Endothelial cell of umbilical vein (primary cell): ENCODE measurements at regions not wholly inside any gene's neighbourhood (a gene's known extent, or its start where the extent isn't known, plus 50 kb on each side); places are given as distances from the start of the nearest gene placed in this dataset.

Source experiments
- BruUV-seq: library from RNA; stranded (reverse); fragments of 400-500 nt; replicated peaks from 2 replicates; lab custom pipeline; 2021; lab: Mats Ljungman, UMichigan
- CTCF ChIA-PET: fragments of 300-600, 350-600 bp; sonication (Branson Sonifier 250); formaldehyde crosslinking; loops from one replicate; lab custom pipeline; 2021; ENCODE audit warnings: antibody characterized with exemption, inconsistent platforms; lab: Charles Lee
- POLR2A ChIA-PET: fragments of 300-600, 350-600 bp; sonication (Branson Sonifier 250); formaldehyde crosslinking; loops from one replicate; lab custom pipeline; 2021; ENCODE audit warnings: antibody characterized with exemption, inconsistent platforms; lab: Charles Lee
- DNase-seq: peaks from one replicate; pipeline ENCODE4 v3.0.0-alpha.2; 2011; ENCODE audit warnings: low read depth, low spot score
- FAIRE-seq: peaks from 2 replicates; lab custom pipeline; 2011; peaks lifted over from hg19 to GRCh38; lab: Jason Lieb, UNC
- H2AFZ ChIP-seq: 2 replicates; pipeline ENCODE4 v1.6.0; 2012; ENCODE audit warnings: low read depth, low read length, control low read depth, inconsistent platforms
- H3K27ac ChIP-seq: 2 replicates; pipeline ENCODE4 v1.5.1; 2011; ENCODE audit warnings: low read depth, mild to moderate bottlenecking, control low read depth, low read length, moderate library complexity; ENCODE audit not compliant: insufficient read depth
- H3K27me3 ChIP-seq, 2 experiments: 2 replicates each; pipeline versions ENCODE4 v1.6.0 to v1.6.1; 2011; ENCODE audit warnings: low read length in 2 of 2, mixed read lengths in 1 of 2; ENCODE audit not compliant: control insufficient read depth in 2 of 2, insufficient read depth in 2 of 2
- H3K36me3 ChIP-seq, 2 experiments: 2 replicates in 1 of 2; 3 replicates in 1 of 2; pipeline ENCODE4 v1.5.1; 2011; ENCODE audit warnings: low read length in 2 of 2, mild to moderate bottlenecking in 1 of 2, moderate library complexity in 1 of 2; ENCODE audit not compliant: control insufficient read depth in 2 of 2, insufficient read depth in 2 of 2; ENCODE audit errors: extremely low read depth in 1 of 2
- H3K4me1 ChIP-seq: 3 replicates; pipeline ENCODE4 v1.5.1; 2011; ENCODE audit warnings: mild to moderate bottlenecking, low read length; ENCODE audit not compliant: control insufficient read depth, insufficient read depth; ENCODE audit errors: extremely low read depth
- H3K4me2 ChIP-seq: 2 replicates; pipeline ENCODE4 v1.6.1; 2011; ENCODE audit warnings: low read length, control low read depth, mixed read lengths; ENCODE audit not compliant: insufficient read depth
- H3K4me3 ChIP-seq, 3 experiments: fragments of 200-600 bp in 1 of 3; sonication (generic), shearing (Covaris generic) in 1 of 3; replicated peaks in 1 of 3; 2 replicates each; pipeline ENCODE4 v1.5.1; 2011 to 2016; ENCODE audit warnings: control low read depth in 3 of 3, low read length in 3 of 3, mild to moderate bottlenecking in 2 of 3, inconsistent platforms in 1 of 3, low read depth in 1 of 3, moderate library complexity in 1 of 3; ENCODE audit not compliant: insufficient read depth in 1 of 3
- H3K79me2 ChIP-seq: 2 replicates; pipeline ENCODE4 v1.6.0; 2012; ENCODE audit warnings: low read length, inconsistent platforms; ENCODE audit not compliant: control insufficient read depth, insufficient read depth
- H3K9ac ChIP-seq: replicated peaks from 2 replicates; pipeline ENCODE3; 2011; ENCODE audit warnings: low read length, control low read depth; ENCODE audit not compliant: insufficient read depth; ENCODE audit errors: extremely low read depth
- H3K9me1 ChIP-seq: replicated peaks from 3 replicates; pipeline ENCODE4 v1.6.0; 2011; ENCODE audit warnings: mild to moderate bottlenecking, low read length; ENCODE audit not compliant: control insufficient read depth, insufficient read depth; ENCODE audit errors: extremely low read depth
- H3K9me3 ChIP-seq: replicated peaks from 2 replicates; pipeline ENCODE4 v1.5.1; 2012; ENCODE audit warnings: low read length, inconsistent platforms; ENCODE audit not compliant: control insufficient read depth, insufficient read depth
- H4K20me1 ChIP-seq: replicated peaks from 2 replicates; pipeline ENCODE3; 2011; ENCODE audit warnings: mild to moderate bottlenecking, low read length; ENCODE audit not compliant: control insufficient read depth, insufficient read depth; ENCODE audit errors: extremely low read depth
- CTCF ChIP-seq, 2 donors: IDR thresholded peaks; 1 replicate in 1 of 2; 2 replicates in 1 of 2; pipeline ENCODE4 v1.5.1; 2011; ENCODE audit warnings: low read length in 2 of 2, mild to moderate bottlenecking in 2 of 2, moderate library complexity in 2 of 2, control low read depth in 1 of 2, inconsistent platforms in 1 of 2, low read depth in 1 of 2; ENCODE audit not compliant: insufficient read depth in 1 of 2; ENCODE audit errors: extremely low read depth in 1 of 2
- EZH2 ChIP-seq: IDR thresholded peaks from 2 replicates; pipeline ENCODE4 v1.6.1; 2012; ENCODE audit warnings: borderline replicate concordance, low read depth, mild to moderate bottlenecking, moderate library complexity, low read length, inconsistent platforms; ENCODE audit not compliant: severe bottlenecking
- FOS ChIP-seq: IDR thresholded peaks from 2 replicates; pipeline ENCODE4 v1.6.1; 2011; ENCODE audit warnings: mild to moderate bottlenecking, low read length, moderate library complexity, borderline replicate concordance; ENCODE audit not compliant: insufficient read depth
- GATA2 ChIP-seq: IDR thresholded peaks from 2 replicates; pipeline ENCODE4 v1.7.0; 2011; ENCODE audit warnings: low read depth, mild to moderate bottlenecking, moderate library complexity, mixed read lengths, low read length; ENCODE audit not compliant: insufficient read length, insufficient read depth
- JUN ChIP-seq: IDR thresholded peaks from 2 replicates; pipeline ENCODE4 v1.6.1; 2011; ENCODE audit warnings: borderline replicate concordance, low read depth; ENCODE audit not compliant: insufficient read length, insufficient read depth
- MAX ChIP-seq: IDR thresholded peaks from 2 replicates; pipeline ENCODE4 v1.6.1; 2011; ENCODE audit not compliant: insufficient read depth, insufficient read length
- MYC ChIP-seq: IDR thresholded peaks from one replicate; pipeline ENCODE4 v1.6.1; 2011; ENCODE audit warnings: mild to moderate bottlenecking, low read depth, low read length
- POLR2A ChIP-seq: IDR thresholded peaks from 2 replicates; pipeline ENCODE4 v1.6.1; 2012; ENCODE audit warnings: low read depth, mild to moderate bottlenecking, control low read depth, low read length
- POLR2AphosphoS5 ChIP-seq: IDR thresholded peaks from 2 replicates; pipeline ENCODE4 v1.6.1; 2012; ENCODE audit warnings: low read depth, mild to moderate bottlenecking, control low read depth, low read length, moderate library complexity; ENCODE audit not compliant: insufficient read depth
- dilution Hi-C: fragments of 300-500 bp; cut with MboI; formaldehyde crosslinking; loops from one replicate; pipeline ENCODE4 v1.15.0; 2019; ENCODE audit warnings: low sequenced_read_pairs; ENCODE audit not compliant: extremely low pct_ligation_motif_present
- intact Hi-C: fragments of 100-400 bp; cut with micrococcal nuclease; formaldehyde crosslinking; loops from one replicate; pipeline ENCODE4 v1.10.0; 2022

GRCh38 chr3:165507576-165507975 is 311.4 kb upstream of the SLITRK3 start:
- Histone ChIP-seq H4K20me1 (no peaks in the 10 kb centered on the region), H3K9me1 (no peaks in the 10 kb centered on the region), H2AFZ (no peak overlapping the region), H3K79me2 (no peaks in the 10 kb centered on the region), H3K4me3 (no peak overlapping the region), H3K9ac (no peak overlapping the region), H3K9me3 (no peaks in the 10 kb centered on the region), H3K4me1 (no peaks in the 10 kb centered on the region), H3K27ac (no peak overlapping the region), H3K36me3 (no peaks in the 10 kb centered on the region), H3K27me3 (no peaks in the 10 kb centered on the region), H3K4me2 (no peak overlapping the region)
- no TSS peak for BruUV-seq
- ChIA-PET CTCF (no interaction called here), POLR2A (no interaction called here)
- intact Hi-C loops (no loop called here), dilution Hi-C loops (no loop called here)
- FAIRE-seq (no peak), DNase-seq (no peak)
- TF ChIP-seq JUN, result no peak
- no peak for TF ChIP-seq CTCF (IDR thresholded peaks at IDR 0.05; ENCODE audit: extremely low read depth in 1 of 2, insufficient read depth in 1 of 2, low read depth in 1 of 2, low read length in 2 of 2)
- TF ChIP-seq FOS, result no peak
- TF ChIP-seq EZH2, result no peak
- TF ChIP-seq GATA2, result no peak
- TF ChIP-seq MAX, result no peak
- no peak for TF ChIP-seq POLR2A
- TF ChIP-seq POLR2AphosphoS5, result no peak
- no peak for TF ChIP-seq MYC
